Spleen (tissue), 11 donors: ENCODE measurements at regions not wholly inside any gene's neighbourhood (a gene's known extent, or its start where the extent isn't known, plus 50 kb on each side); places are given as distances from the start of the nearest gene placed in this dataset.

Experiments
- DNase-seq: peaks from one replicate; pipeline ENCODE4 v3.0.0-alpha.2; 2020
- H3K27ac ChIP-seq, 8 donors: fragments of 200-600 bp; sonication (generic) in 7 of 8; 1 replicate in 4 of 8; 2 replicates in 4 of 8; pipeline versions ENCODE4 v1.5.0 to v1.8.0; 2016 to 2021; ENCODE audit warnings: inconsistent platforms in 4 of 8, mild to moderate bottlenecking in 4 of 8, moderate library complexity in 1 of 8
- H3K27me3 ChIP-seq, 7 donors: fragments of 200-600 bp; sonication (generic) in 6 of 7; replicated peaks in 1 of 7; 1 replicate in 4 of 7; 2 replicates in 3 of 7; pipeline versions ENCODE4 v1.5.0 to v1.8.0; 2016 to 2021; ENCODE audit warnings: inconsistent platforms in 3 of 7, mild to moderate bottlenecking in 1 of 7
- H3K36me3 ChIP-seq, 6 donors: fragments of 200-600 bp; sonication (generic) in 5 of 6; 1 replicate in 4 of 6; 2 replicates in 2 of 6; pipeline versions ENCODE4 v1.5.0 to v1.8.0; 2016 to 2021; ENCODE audit warnings: inconsistent platforms in 2 of 6
- H3K4me1 ChIP-seq, 6 donors: fragments of 200-600 bp; sonication (generic) in 5 of 6; 1 replicate in 3 of 6; 2 replicates in 3 of 6; pipeline versions ENCODE4 v1.5.0 to v1.8.0; 2016 to 2021; ENCODE audit warnings: inconsistent platforms in 3 of 6
- H3K4me3 ChIP-seq, 8 donors: fragments of 200-600 bp; sonication (generic) in 7 of 8; 1 replicate in 4 of 8; 2 replicates in 4 of 8; pipeline versions ENCODE4 v1.5.0 to v1.8.0; 2016 to 2021; ENCODE audit warnings: inconsistent platforms in 4 of 8, mild to moderate bottlenecking in 4 of 8, moderate library complexity in 2 of 8
- H3K9me3 ChIP-seq, 8 donors: fragments of 200-600 bp; sonication (generic) in 7 of 8; 1 replicate in 4 of 8; 2 replicates in 4 of 8; pipeline versions ENCODE4 v1.5.0 to v1.8.0; 2016 to 2021; ENCODE audit warnings: inconsistent platforms in 4 of 8
- CTCF ChIP-seq, 11 experiments: fragments of 200-600 bp in 7 of 11; fragments of 450-650 bp in 4 of 11; sonication (generic) in 4 of 11; IDR thresholded peaks in 8 of 11; conservative IDR thresholded peaks in 3 of 11; 1 replicate in 7 of 11; 2 replicates in 4 of 11; pipeline versions ENCODE4 v1.4.0 to v1.8.0; 2016 to 2021; ENCODE audit warnings: antibody characterized with exemption in 11 of 11, inconsistent platforms in 4 of 11, mild to moderate bottlenecking in 1 of 11
- POLR2A ChIP-seq, 3 donors: fragments of 450-650 bp; IDR thresholded peaks; one replicate each; pipeline ENCODE4 v1.5.1; 2017; ENCODE audit warnings: antibody characterized with exemption in 3 of 3, mild to moderate bottlenecking in 1 of 3
- POLR2AphosphoS5 ChIP-seq, 3 donors: sonication (generic); formaldehyde crosslinking; IDR thresholded peaks; one replicate each; pipeline ENCODE4 v1.5.1; 2017; ENCODE audit warnings: antibody characterized with exemption in 3 of 3
- WGBS, 5 donors: extraction: QIAGEN DNeasy Blood & Tissue Kit in 3 of 5; methylation state at CpG; one replicate each; pipeline versions ENCODE4 v1.1.5 to v1.1.7; 2013 to 2018; 5-methylcytosine and 5-hydroxymethylcytosine counted together
- intact Hi-C: fragments of 100-400 bp; cut with DNase I; formaldehyde crosslinking; loops from one replicate; pipeline ENCODE4 v1.15.0; 2023; ENCODE audit warnings: low total_unique reads
- donor health status: healthy with polysubstance abuse.
- donor health status: DM: no; HTN: no; CAD: no; lungs with moderate emphysema.
- donor health status: DM: no; HTN: no; CAD: no.
- donor health status: Bipolar disorder and iron deficiency.
- donor health status: healthy.
- donor health status: DM: no; HTN: no; CAD: no.
- donor health status: DM: yes; HTN: yes; CAD: no.

GRCh38 chrX:25343060-25343459 is 327.3 kb upstream of the ARX start:
- peaks cover 0 to 16% (median 0%) of the 10 kb centered on the region in 8 donors for H3K9me3 ChIP-seq
- H3K4me1 ChIP-seq, result no peaks in the 10 kb centered on the region
- H3K27me3 ChIP-seq, result no peaks in the 10 kb centered on the region
- H3K27ac ChIP-seq, result no peak overlapping the region
- H3K36me3 ChIP-seq, result no peaks in the 10 kb centered on the region
- no peak for TF ChIP-seq POLR2A (IDR thresholded peaks at IDR 0.05)
- no peak for TF ChIP-seq POLR2AphosphoS5 (IDR thresholded peaks at IDR 0.05)
- TF ChIP-seq CTCF (IDR thresholded peaks at IDR 0.05 in 8 of 11, conservative IDR thresholded peaks at IDR 0.05 in 3 of 11), result no peak
- intact Hi-C loops, result no loop called here
- 17 to 70% (median 22%) methylated on average over 1 of the region's 1 CpG for WGBS, 5 donors
- DNase-seq, result no peak
- no peak overlapping the region for H3K4me3 ChIP-seq

- no peak for DNase-seq
- Histone ChIP-seq H3K27me3 (no peaks in the 10 kb centered on the region), H3K27ac (no peak overlapping the region), H3K36me3 (no peaks in the 10 kb centered on the region), H3K4me1 (no peaks in the 10 kb centered on the region), H3K9me3 (peaks cover 0 to 51% (median 2%) of the 10 kb centered on the region in 8 donors), H3K4me3 (no peak overlapping the region)
- WGBS, 5 donors, result 66 to 96% (median 88%) methylated on average over 2 to 7 of the region's 7 CpGs
- intact Hi-C loops, result no loop called here
- TF ChIP-seq CTCF (IDR thresholded peaks at IDR 0.05 in 8 of 11, conservative IDR thresholded peaks at IDR 0.05 in 3 of 11), result no peak
- TF ChIP-seq POLR2AphosphoS5 (IDR thresholded peaks at IDR 0.05), result no peak
- TF ChIP-seq POLR2A (IDR thresholded peaks at IDR 0.05), result no peak
Measured at GRCh38 chrX:25337841-25338240, 322.1 kb upstream of the ARX start.

GRCh38 chrX:25300994-25301393 is 285.2 kb upstream of the ARX start:
- Histone ChIP-seq H3K27me3 (no peaks in the 10 kb centered on the region), H3K4me3 (no peak overlapping the region), H3K27ac (no peak overlapping the region), H3K36me3 (no peaks in the 10 kb centered on the region), H3K4me1 (no peaks in the 10 kb centered on the region), H3K9me3 (no peaks in the 10 kb centered on the region)
- intact Hi-C loops, result no loop called here
- 66 to 85% (median 79%) methylated on average over 2 of the region's 2 CpGs for WGBS, 5 donors
- no peak for TF ChIP-seq POLR2A (IDR thresholded peaks at IDR 0.05)
- no peak for TF ChIP-seq CTCF (IDR thresholded peaks at IDR 0.05 in 8 of 11, conservative IDR thresholded peaks at IDR 0.05 in 3 of 11)
- no peak for TF ChIP-seq POLR2AphosphoS5 (IDR thresholded peaks at IDR 0.05)
- DNase-seq, result no peak

- TF ChIP-seq CTCF (IDR thresholded peaks at IDR 0.05 in 8 of 11, conservative IDR thresholded peaks at IDR 0.05 in 3 of 11) (no peak), POLR2AphosphoS5 (IDR thresholded peaks at IDR 0.05) (no peak), POLR2A (IDR thresholded peaks at IDR 0.05) (no peak)
- Histone ChIP-seq H3K27me3 (no peaks in the 10 kb centered on the region), H3K4me3 (no peak overlapping the region), H3K27ac (no peak overlapping the region), H3K36me3 (no peaks in the 10 kb centered on the region), H3K9me3 (no peaks in the 10 kb centered on the region), H3K4me1 (no peaks in the 10 kb centered on the region)
- 31 to 57% (median 50%) methylated on average over 1 of the region's 1 CpG for WGBS, 5 donors
- intact Hi-C loops, result no loop called here
- DNase-seq, result no peak
Measured at GRCh38 chrX:25296850-25297249, 281.1 kb upstream of the ARX start.
